GM19397 (cell line): ENCODE measurements at regions not wholly inside any gene's neighbourhood (a gene's known extent, or its start where the extent isn't known, plus 50 kb on each side); places are given as distances from the start of the nearest gene placed in this dataset.

Experiments used
- ATAC-seq: cut with Tn5 transposase; IDR thresholded peaks from one replicate; pipeline ENCODE4 v1.9.1; 2021; ENCODE audit warnings: mild to moderate bottlenecking, moderate library complexity; ENCODE audit not compliant: unreplicated experiment

DNA sequence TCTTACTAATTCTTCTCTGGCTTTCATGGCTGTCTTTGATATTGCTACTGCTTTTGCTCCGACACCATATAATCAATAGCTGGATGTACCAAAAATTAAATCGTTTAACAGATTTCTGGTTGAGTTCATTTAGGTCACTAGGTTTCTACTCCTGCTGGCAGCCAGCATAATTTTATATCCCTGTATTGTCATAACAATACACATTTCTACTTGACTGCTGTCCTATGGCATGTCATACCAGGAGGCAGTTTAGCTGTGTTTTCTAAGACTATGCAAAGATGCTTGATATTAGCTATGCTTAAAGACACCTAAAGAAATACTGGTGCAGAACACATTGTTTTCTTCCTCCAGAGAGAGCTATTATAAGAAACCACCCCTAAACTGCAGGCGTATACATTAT, 337.2 kb upstream of the CDH6 start:
- ATAC-seq, result no peak

DNA sequence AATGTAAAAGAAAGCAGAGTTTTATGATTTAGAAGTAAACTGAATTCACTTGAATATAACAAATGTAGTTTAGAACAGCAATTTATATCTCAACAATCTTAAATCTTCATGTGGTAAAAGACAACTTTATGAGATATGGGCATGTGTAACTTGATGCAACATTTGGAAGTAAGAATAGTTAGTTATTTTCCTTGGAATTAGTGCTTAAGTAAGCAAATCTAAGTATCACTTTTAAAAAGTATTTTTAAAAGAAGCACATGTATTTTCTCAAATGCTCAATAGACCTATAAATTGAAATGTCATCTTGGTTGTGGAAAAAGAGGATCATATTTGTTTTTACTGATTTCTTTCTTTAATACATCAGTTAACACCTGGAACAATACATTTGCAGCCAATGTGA, 340.3 kb upstream of the CDH6 start:
- ATAC-seq, result no peak

DNA sequence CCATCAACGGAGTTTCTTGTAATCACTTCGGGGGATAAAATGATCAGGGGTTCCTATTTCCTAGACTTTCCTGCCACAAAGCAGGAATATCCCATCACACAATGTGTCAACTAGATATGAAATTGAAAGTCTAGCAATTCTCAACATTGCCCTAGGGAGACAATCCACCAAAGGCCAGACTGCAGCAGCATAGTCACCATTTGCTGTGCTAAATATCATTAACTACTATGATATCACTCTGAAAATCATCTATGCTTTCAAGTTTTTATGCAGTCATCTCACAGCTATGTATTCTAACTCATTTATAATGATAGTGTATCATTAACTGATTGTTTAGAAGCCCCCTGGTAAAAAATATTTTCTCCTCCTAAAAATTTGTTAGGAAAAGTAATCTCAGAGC, 342.6 kb upstream of the CDH6 start:
- no peak for ATAC-seq

DNA sequence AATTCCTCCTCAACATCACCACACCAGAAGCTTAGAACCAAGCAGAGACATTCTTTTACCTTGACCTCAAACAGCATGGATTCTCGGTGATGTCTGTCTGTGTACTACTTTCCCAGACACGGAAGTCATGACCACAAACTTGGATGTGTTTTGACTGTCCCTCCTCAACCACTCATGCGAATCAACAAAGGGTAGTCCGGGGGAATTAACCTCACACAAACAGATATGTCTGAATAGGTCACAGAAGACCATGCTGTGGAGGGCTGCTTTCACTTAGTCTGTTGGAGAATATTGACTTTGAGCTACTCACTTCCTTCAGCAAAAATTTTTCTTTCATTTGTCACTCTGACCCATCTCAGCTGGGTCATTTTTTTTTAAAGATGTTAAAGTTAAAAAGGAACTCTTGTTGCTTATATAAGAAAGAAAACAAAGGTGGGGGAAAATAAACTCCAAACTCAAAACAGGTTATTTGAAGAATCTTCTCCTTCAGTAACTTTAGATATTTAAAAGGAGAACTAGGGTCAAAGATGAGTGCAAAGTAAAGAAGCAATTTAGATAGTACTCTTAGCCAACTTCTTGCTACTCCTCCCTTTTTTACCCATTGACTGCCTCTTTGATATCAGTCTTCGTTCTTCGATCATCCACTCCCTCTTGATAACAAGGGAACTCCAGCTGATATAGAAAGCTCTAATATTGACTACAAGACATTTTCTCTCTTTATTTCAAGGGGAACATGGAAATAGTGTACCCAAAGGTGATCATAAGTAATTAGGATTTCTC, 343.4 kb upstream of the CDH6 start:
- ATAC-seq, result peak; percentile 59

DNA sequence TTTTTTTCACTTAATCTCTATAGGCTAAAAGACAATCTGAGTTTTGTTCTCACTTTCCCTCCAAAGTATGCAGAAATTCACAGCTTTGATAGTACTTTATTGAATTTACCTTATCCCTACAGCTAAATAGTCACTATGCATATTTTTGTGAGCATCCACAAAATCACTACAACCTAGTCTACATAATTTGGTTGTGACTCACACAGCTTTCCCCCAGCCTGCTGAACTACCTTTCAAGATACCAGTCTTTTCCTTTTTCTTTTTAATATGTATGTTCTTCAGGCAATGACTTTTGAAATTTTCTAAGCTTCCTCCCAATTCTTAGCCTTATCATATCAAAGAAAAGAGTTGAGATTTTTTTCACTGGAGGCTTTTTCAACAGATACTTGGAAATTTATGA, 347.3 kb upstream of the CDH6 start:
- no peak for ATAC-seq

DNA sequence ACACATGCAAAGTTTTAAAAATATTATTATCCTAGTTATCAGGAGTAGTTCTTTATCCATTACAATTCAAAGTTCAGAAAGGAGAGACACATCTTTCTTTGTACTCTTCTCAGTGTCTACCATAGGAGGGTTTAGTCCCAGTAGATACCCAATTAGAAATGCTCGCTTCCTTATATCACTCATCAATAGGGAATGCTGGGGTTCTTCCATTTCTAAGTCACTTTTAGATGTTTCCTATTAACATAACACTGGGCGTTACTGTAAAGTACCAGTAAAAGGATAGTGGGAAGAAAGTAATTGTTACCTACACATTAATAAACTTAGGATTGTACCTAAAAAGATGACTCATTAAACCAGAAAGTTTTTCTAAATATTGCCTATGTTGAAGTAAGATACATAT, 348.3 kb upstream of the CDH6 start:
- no peak for ATAC-seq

DNA sequence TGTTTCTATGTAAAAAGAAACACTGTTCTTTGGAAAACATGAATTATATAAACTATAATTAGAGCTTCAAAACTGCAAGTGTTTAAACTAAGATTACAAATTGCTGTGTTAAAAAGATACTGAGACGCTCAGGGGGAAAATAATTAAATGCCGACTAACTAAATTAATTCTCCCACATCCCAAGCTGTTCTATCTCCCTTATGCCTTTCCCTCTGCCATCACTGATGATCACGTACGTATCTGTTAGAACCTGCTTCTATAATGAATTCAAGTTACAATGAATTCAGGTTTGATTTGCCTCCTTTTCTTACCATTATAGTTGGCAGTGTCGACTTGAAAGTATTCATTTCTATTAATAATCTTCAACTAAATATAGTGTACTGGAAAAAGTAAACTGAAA, 349.9 kb upstream of the CDH6 start:
- ATAC-seq, result no peak

DNA sequence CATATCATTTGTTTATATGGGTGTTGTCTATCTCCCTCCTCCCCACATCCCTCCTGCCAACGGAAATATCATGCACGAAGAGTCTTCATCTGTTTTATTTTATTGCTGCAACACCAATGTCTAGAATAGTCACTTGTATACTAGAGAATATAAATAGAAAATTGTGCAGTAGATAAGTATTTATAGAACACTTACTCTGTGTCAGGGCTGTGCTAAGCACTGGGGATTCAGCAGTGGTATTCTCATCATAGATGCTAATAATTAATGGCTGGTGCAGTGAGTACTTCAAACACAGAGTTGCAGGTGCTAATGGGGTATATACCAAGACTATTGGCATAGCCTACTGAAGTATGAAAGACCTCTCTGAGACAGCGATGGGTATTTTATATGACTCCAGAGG, 353.5 kb upstream of the CDH6 start:
- no peak for ATAC-seq

DNA sequence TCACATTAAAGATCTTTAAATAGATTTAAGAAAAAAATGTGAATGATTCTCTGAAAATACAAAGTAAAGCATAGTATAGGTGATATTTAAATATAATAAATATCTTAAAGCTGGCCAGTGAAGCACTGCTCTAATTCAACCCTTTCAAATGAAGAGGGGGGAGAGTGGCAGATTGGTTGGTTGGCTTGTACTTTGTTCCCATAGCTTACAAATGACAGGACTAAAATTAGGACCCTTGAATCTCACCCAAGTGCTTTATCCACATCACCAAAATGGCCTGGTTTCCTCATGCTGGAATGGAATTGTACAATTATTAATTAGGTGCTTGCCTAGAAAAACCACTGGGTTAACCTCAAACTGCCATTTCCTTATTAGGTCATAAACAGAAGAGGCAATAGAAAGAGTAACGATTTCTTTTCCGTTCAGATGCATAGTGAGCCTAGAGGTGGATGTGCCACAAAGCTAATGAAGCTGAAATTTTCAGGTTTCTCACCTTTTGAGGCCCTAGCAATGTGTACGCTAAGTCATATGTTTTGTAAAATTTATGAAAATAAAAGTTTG, 354.5 kb upstream of the CDH6 start:
- ATAC-seq, result peak; percentile 68

DNA sequence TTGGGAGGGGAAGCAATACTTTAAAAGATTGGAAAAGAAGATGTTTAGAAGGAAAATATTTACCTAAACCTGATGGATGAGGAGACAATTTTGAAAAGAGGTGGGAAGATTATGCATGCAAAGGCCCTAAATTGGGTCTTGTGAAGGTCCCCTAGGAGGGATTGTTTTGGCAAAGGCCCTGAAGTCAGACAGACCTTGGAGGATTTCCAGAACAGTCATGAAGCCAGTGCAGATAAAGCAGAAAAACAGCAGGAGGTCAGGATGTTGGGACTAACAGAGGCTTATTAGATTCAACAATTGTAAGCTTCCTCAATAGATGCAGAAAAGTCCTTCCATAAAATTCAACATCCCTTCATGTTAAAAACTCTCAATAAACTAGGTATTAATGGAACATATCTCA, 361.0 kb upstream of the CDH6 start:
- ATAC-seq, result no peak

DNA sequence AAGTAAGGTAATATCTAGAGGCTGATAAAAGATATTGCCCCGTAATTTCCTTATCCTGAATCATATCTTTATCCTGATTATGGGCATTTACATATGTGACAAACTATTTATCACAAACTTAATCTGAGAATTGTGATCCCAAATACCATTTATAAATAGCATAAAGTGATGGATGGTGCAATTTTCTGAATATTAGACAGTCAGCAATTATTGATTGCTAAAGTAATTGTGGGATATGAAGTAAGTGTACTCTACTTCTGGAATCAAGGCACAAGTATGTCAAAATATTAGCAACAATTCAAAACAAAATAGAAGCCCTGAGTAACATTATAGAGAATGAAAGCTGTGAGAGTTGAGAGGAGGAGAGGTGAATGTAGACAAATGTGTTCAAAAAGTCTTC, 361.9 kb upstream of the CDH6 start:
- ATAC-seq, result no peak

DNA sequence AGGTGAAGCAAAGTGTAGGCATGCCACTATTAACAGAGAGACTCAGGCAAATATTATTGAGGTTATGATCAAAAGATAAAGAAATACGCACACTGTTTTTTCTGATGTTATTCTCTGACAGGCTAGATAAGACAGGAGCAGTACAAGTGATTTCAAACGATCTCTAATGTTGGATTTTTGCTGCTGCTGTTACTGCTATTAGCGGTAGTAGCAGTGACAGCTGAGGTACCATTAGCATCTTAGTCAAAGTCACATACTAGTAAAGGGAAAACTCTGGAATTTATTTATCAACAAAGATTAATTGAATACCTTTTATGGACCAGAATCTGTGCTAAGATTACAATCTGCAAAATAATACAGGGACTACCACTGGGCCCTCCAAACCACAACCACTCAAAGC, 362.4 kb upstream of the CDH6 start:
- ATAC-seq, result no peak

DNA sequence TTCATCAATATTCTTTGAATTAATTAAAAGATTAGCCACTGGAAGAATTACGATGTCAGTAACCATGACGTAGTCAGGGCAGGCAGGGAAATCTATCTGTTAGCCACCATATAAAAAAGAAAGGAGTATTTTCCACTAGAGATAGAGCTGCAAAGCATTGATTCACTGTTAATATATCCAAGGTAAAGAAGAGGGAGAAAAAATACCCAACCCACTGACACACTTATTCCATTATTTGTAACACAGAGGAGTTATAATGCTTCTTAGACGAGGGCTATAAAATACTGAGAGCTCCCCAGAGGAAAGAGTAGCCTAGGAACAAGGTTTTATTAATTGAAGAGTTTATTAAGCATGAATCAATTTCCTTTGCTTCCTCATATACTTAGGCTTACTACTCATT, 382.2 kb upstream of the CDH6 start:
- no peak for ATAC-seq

DNA sequence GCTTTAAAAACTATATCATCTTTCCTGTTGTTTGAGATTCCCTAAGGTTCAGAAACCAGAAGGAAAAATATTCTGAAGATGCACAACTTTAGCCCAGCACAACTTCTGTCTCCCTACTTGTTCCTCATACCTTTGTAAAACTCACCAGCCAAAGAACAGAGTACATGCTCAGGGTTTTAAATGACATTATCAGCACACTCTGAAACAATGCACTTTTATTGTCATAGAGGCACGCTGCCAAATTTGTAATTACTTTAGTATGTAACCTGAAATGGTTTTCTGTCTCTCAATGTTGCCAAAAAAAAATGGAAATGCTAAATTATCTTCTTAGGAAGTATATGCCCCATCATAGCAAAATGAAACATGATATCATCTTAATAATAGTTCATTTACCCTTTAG, 383.6 kb upstream of the CDH6 start:
- ATAC-seq, result no peak

DNA sequence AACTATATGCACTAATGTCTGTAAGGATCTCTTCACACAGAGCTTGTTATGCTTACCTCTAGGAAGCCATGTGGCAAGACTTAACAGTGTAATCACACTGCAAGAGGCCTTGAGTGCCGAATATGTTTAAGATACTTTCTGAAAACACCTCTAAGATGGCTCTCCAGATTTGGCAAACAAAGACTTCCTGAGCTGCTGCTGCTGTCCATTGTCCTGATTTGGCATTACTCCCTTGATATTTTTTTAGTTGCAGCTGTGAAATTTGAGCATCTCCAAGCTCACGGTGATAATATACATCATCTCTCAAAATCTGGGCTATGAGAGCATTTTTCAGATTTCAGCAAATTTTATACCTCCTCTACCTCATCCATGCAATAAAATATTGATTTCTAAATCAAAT, 384.5 kb upstream of the CDH6 start:
- ATAC-seq, result no peak

DNA sequence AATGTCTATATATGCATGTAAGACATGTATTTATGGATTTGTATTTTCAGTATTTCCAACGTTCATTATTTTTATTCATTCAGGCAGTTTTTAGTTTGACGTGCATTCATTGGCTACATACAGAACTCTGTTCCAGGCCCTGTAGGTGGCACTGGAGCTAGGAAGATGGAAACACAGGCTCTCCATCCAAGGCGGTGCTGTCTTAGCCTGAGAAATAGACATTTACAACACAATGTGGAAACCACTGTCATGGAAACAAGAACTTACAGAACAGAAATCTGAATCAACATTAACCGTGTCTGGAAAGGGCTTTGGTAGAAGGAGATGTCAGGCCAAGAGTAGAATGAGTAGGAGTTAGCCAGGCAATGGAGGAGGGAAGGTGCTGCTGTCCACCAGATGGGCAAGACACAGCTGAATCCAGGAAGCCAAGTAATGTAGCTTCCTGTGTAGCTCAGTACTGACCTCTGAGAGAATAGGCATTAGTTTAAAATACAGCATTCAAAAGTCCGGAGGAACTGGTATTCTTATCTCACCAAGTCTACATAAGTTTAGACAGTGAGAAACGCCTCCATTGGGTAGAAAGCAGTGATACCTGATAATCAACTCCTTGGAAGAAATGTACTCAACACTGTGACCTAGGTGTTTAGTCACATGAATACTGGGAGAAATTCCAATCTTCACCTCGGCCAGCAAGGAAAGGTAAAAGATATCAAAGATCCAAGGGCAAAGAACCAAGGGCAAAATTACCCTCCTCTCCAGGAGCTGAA, 388.6 kb upstream of the CDH6 start:
- no peak for ATAC-seq

DNA sequence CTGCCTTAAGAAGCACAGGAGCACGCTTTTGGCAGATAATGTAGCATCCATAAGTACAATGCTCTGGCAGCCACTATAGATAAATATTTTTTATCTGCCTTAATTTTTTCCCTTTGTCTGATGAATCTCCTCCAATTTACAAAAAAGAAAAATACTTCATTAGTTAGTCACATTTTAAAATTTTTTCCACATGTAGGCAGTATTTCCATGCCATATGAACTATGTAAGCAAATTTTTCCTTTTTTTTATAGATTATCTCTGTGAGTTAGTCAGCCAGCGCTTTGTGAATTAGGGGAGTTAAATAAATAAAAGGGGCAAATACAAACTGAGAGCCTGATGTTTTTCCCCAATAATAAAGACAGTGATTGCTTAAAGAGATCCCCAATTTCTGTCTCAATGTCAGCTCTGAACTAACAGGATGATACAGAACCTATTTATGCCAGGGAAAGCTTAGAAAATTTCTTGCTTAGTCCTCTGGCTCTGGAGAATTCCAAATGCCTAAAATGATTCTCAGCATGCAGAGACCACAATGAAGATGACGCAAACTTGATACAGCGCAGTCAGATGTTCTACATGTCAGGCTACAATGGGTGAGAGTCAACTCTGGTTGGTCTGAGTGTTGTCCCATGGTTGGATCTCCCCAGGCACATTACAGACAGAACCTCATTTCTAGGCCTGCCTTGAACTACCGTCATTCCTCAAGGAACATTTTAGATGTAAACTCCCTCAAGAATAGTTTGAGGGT, 390.4 kb upstream of the CDH6 start:
- ATAC-seq, result no peak

DNA sequence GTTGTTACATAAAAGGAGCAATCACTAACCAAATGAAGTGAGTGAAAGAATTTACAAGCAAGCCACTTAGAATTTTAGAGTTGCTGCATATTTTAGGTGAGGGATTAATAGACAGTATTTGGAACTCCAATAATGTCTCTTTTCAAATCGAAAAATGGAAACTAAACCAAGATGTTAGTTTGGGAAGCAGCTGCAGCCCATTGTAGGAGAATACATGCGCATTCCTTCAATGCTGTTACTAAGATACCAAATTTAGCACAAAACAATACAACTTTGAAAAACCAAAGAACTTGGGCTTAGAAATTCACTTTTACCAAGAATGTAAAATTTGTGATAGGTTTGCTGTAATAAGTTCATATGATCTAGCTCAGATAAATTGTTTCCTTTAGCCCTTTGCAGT, 411.8 kb upstream of the CDH6 start:
- no peak for ATAC-seq

DNA sequence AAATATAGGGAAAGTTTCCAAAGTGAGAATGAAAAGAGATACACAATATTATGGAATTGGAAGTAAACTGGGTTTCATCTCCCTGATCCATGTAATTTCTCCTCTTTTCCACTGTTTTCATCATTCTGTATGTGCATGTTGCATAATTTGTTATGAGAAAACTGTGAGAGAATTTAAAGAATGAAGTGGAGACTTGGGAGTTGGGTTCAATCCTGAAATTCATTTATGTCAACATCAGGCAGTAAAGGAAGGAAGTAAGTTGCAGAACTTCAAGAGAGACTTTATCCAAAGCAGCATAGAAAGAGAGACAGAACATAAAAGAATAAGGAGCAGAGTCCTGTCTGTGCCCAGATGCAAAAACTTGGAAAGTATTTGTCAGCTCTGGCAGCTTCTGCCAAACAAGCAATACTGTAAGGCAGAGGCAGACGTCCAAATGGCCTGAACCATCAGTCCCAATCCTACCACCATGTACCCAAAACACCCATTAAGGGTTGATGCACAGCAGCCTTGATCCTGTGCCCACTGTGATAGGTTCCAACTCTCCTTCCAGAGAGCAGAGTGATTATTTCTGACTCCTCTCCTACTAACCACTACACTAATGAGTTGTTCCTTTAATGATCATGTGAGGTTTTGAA, 425.3 kb upstream of the CDH6 start:
- ATAC-seq, result no peak

DNA sequence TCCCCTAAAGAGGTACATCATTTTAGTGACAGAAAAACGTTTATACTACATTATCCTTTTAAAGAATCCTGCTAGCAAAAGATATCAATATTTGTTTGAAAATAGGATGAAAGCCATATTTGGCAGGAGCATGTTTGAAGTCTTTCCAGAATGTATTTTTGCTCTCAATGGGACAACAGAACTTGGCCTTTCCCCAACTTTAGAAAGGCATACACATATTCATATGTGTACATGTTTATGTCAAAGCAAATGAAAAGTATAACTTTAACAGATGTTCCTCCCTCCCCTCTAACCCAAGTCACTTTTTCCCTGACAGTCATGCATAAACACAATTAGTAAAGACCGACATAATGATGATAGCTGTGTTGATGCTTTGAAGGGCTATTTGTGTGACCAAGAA, 427.8 kb upstream of the CDH6 start:
- ATAC-seq, result no peak

DNA sequence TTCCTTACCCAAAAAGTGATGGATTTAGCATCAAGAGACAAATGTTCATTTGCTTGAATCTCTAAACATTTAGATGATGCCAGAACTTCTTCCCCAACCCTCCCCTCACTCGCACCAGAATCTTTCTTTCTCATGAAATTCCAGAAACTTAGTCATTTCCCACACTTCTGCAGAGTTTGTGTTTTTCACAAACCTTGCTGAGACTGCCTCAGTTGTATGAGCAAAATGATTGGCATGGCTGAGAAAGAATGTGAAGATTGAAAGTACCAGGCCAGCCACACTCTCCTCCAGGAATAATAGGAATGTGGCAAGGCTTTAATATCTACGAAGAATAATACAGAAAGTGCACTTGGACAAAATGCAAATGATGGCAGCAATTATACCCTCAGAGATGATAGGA, 428.3 kb upstream of the CDH6 start:
- no peak for ATAC-seq
